ENCODE measurements at regions not wholly inside any gene's neighbourhood (a gene's known extent, or its start where the extent isn't known, plus 50 kb on each side); places are given as distances from the start of the nearest gene placed in this dataset.

- H2AFZ ChIP-seq (replicated peaks; ENCODE audit: low read length, poor library complexity), result no peak overlapping the region
- no peak overlapping the region for H3K4ac ChIP-seq (ENCODE audit: low read depth, low read length)
- in situ Hi-C loops (cut with MboI; ENCODE audit: low sequenced_read_pairs), result no loop called here
- no peaks in the 10 kb centered on the region for H4K20me1 ChIP-seq (ENCODE audit: insufficient read depth, low read length)
- no peak overlapping the region for H4K5ac ChIP-seq (ENCODE audit: low read depth, low read length)
- CTCF ChIA-PET, result interaction anchor here (0.7 to 1.3 kb wide), 2 partner anchors 18 to 28 kb away, joined by 3 to 4 read pairs; no protein-coding TSS in a partner anchor
- no peak overlapping the region for H3K56ac ChIP-seq (ENCODE audit: extremely low read depth, insufficient read depth, low read length)
- no peak overlapping the region for H3K14ac ChIP-seq (replicated peaks; ENCODE audit: low read depth, low read length)
- WGBS, 2 experiments (ENCODE audit: extremely low coverage in 2 of 2, insufficient read length in 1 of 2), result no CpG with 5 or more reads among the region's 4 CpGs
- intact Hi-C loops (cut with micrococcal nuclease), result no loop called here
- no peak overlapping the region for H2BK5ac ChIP-seq (ENCODE audit: low read depth, low read length, poor library complexity, severe bottlenecking)
- H3K18ac ChIP-seq (ENCODE audit: low read depth, low read length), result no peak overlapping the region
- no peaks in the 10 kb centered on the region for H3K79me1 ChIP-seq (ENCODE audit: low read depth in 1 of 2, low read length in 2 of 2)
- H2AK9ac ChIP-seq (replicated peaks; ENCODE audit: low read depth, low read length, poor library complexity), result no peak overlapping the region
- H3K9me3 ChIP-seq (ENCODE audit: control insufficient read depth, insufficient read depth, low read length), result no peaks in the 10 kb centered on the region
- no peak overlapping the region for H3K27ac ChIP-seq (ENCODE audit: insufficient read depth, low read length)
- H3K4me1 ChIP-seq (ENCODE audit: control insufficient read depth, insufficient read depth, low read length), result no peaks in the 10 kb centered on the region
- no peak overlapping the region for H4K8ac ChIP-seq (ENCODE audit: low read depth in 2 of 2, low read length in 2 of 2)
- no peak overlapping the region for H2BK120ac ChIP-seq (ENCODE audit: low read depth, low read length)
- ATAC-seq (ENCODE audit: low read depth) (no peak), DNase-seq (no peak)
- H3K23ac ChIP-seq (ENCODE audit: low read depth, low read length), result no peak overlapping the region
- no TSS peak for BruUV-seq (replicated peaks)
- H3K4me3 ChIP-seq (ENCODE audit: insufficient read depth, low read depth, low read length), result no peak overlapping the region
- H3K4me2 ChIP-seq (ENCODE audit: low read depth, low read length), result no peak overlapping the region
- no peak overlapping the region for H3K9ac ChIP-seq (ENCODE audit: low read depth, low read length)
- TF ChIP-seq BHLHE40 (IDR thresholded peaks at IDR 0.05; ENCODE audit: low read depth, low read length), result no peak
- TF ChIP-seq ELK1 (IDR thresholded peaks at IDR 0.05; ENCODE audit: borderline replicate concordance, low read depth, low read length), result no peak
- no peak for TF ChIP-seq CHD1 (IDR thresholded peaks at IDR 0.05; ENCODE audit: low read depth, low read length)
- TF ChIP-seq NFE2L2 (IDR thresholded peaks at IDR 0.05; ENCODE audit: low read depth, low read length), result no peak
- no peak for TF ChIP-seq RAD21 (IDR thresholded peaks at IDR 0.05; ENCODE audit: low read length)
- TF ChIP-seq CEBPB (IDR thresholded peaks at IDR 0.05; ENCODE audit: low read depth, low read length), result no peak
- TF ChIP-seq MXI1 (IDR thresholded peaks at IDR 0.05; ENCODE audit: borderline replicate concordance, low read depth, low read length), result no peak
- H3K9me1 ChIP-seq (ENCODE audit: insufficient read depth, low read length), result no peaks in the 10 kb centered on the region
- no peaks in the 10 kb centered on the region for H3K27me3 ChIP-seq (ENCODE audit: control insufficient read depth, insufficient read depth, low read length)
- no peak overlapping the region for H2BK15ac ChIP-seq (ENCODE audit: low read depth, low read length)
- H2BK20ac ChIP-seq (ENCODE audit: low read depth, low read length), result no peak overlapping the region
- dilution Hi-C loops (cut with HindIII; ENCODE audit: low sequenced_read_pairs, unreplicated experiment), result no loop called here
- POLR2A ChIA-PET (ENCODE audit: unreplicated experiment), result no interaction called here
- no peak overlapping the region for H2AK5ac ChIP-seq (ENCODE audit: low read depth, low read length)
- H4K91ac ChIP-seq (ENCODE audit: insufficient read depth, low read depth, low read length), result no peak overlapping the region
- no peaks in the 10 kb centered on the region for H3K36me3 ChIP-seq (ENCODE audit: control insufficient read depth, insufficient read depth, low read length)
These were observed 467.5 kb downstream of the EFNA5 start for GRCh38 chr5:107203243-107203642.

All from IMR-90 (cell line).